A549 (cell line): ENCODE measurements at regions not wholly inside any gene's neighbourhood (a gene's known extent, or its start where the extent isn't known, plus 50 kb on each side); places are given as distances from the start of the nearest gene placed in this dataset.

Source experiments
- ATAC-seq, 2 experiments: fragments of 200-7000 bp in 1 of 2; fragments of >200 bp in 1 of 2; cut with Nextera tagmentation in 1 of 2; cut with Tn5 transposase in 1 of 2; 3 replicates each; pipeline versions ENCODE4 v1.8.0 to v1.9.1; 2018 to 2020; ENCODE audit warnings: mild to moderate bottlenecking in 1 of 2, moderate library complexity in 1 of 2
- CTCF ChIA-PET: fragments of 300-600 bp; sonication (Branson Sonifier 250); formaldehyde crosslinking; extraction: SDS; loops from one replicate; lab custom pipeline; 2021; ENCODE audit warnings: antibody characterized with exemption, inconsistent platforms; lab: Yijun Ruan, JAX
- POLR2A ChIA-PET: fragments of 350-600 bp; formaldehyde crosslinking; extraction: SDS; loops from one replicate; lab custom pipeline; 2021; ENCODE audit warnings: antibody characterized with exemption, inconsistent platforms; lab: Yijun Ruan, JAX
- DNase-seq, 2 experiments: peaks; one replicate each; pipeline versions ENCODE4 v3.0.0 to v3.0.0-alpha.2; 2011 to 2016; ENCODE audit warnings: low read depth in 1 of 2, low spot score in 1 of 2
- FAIRE-seq: peaks from 2 replicates; lab custom pipeline; 2011; peaks lifted over from hg19 to GRCh38; lab: Jason Lieb, UNC
- H3K27ac ChIP-seq, 2 experiments: fragments of >200 bp; sonication (Bioruptor Twin); formaldehyde crosslinking; 3 replicates each; pipeline ENCODE4 v1.5.1; 2016 to 2017
- H3K4me1 ChIP-seq: fragments of >200 bp; sonication (Bioruptor Twin); formaldehyde crosslinking; 3 replicates; pipeline ENCODE4 v1.6.1; 2016
- H3K4me2 ChIP-seq: fragments of >200 bp; sonication (Bioruptor Twin); formaldehyde crosslinking; 3 replicates; pipeline ENCODE4 v1.6.1; 2016
- H3K4me3 ChIP-seq: fragments of >200 bp; sonication (Bioruptor Twin); formaldehyde crosslinking; 3 replicates; pipeline ENCODE4 v1.5.1; 2016
- H3K9me3 ChIP-seq: fragments of >200 bp; sonication (Bioruptor Twin); formaldehyde crosslinking; 3 replicates; pipeline ENCODE4 v1.6.1; 2016
- CBX2 ChIP-seq: fragments of 200-600 bp; sonication (generic); IDR thresholded peaks from 2 replicates; pipeline ENCODE4 v1.6.1; 2016; ENCODE audit warnings: low read depth, mild to moderate bottlenecking, borderline replicate concordance
- CHD4 ChIP-seq: fragments of 200-600 bp; sonication (generic); IDR thresholded peaks from 2 replicates; pipeline ENCODE4 v1.6.1; 2016; ENCODE audit warnings: antibody characterized with exemption, mild to moderate bottlenecking, borderline replicate concordance
- EHF ChIP-seq: fragments of 250-450 bp; sonication (Bioruptor Pico); IDR thresholded peaks from 2 replicates; pipeline ENCODE4 v1.5.0; 2020; ENCODE audit warnings: mild to moderate bottlenecking
- EHMT2 ChIP-seq: fragments of 200-600 bp; sonication (generic); IDR thresholded peaks from 2 replicates; pipeline ENCODE4 v1.6.1; 2016; ENCODE audit warnings: antibody characterized with exemption, low read depth, mild to moderate bottlenecking, moderate library complexity
- ELK1 ChIP-seq: fragments of 150-350 bp; IDR thresholded peaks from 2 replicates; pipeline ENCODE4 v1.6.1; 2014; ENCODE audit warnings: low read depth, mild to moderate bottlenecking, low read length
- EP300 ChIP-seq, 2 experiments: fragments of >200 bp; sonication (Bioruptor Twin); formaldehyde crosslinking; IDR thresholded peaks; 2 replicates in 1 of 2; 3 replicates in 1 of 2; pipeline ENCODE4 v1.6.1; 2016 to 2017
- FOSB ChIP-seq: fragments of 250-450 bp; sonication (Bioruptor Pico); IDR thresholded peaks from 2 replicates; pipeline ENCODE4 v1.5.0; 2020; ENCODE audit warnings: mild to moderate bottlenecking, moderate library complexity
- HDAC2 ChIP-seq: fragments of 200-600 bp; sonication (generic); IDR thresholded peaks from 2 replicates; pipeline ENCODE4 v1.6.1; 2016
- JUN ChIP-seq, 2 experiments: fragments of >200 bp; sonication (Bioruptor Twin); formaldehyde crosslinking; IDR thresholded peaks; 2 replicates in 1 of 2; 3 replicates in 1 of 2; pipeline ENCODE4 v1.6.1; 2016 to 2017
- KDM1A ChIP-seq: fragments of 200-600 bp; sonication (generic); IDR thresholded peaks from 2 replicates; pipeline ENCODE4 v1.6.1; 2016; ENCODE audit warnings: low read depth, mild to moderate bottlenecking
- POLR2A ChIP-seq: IDR thresholded peaks from 2 replicates; pipeline ENCODE4 v1.6.1; 2012; ENCODE audit warnings: mild to moderate bottlenecking, low read length
- POLR2AphosphoS2 ChIP-seq: conservative IDR thresholded peaks from 2 replicates; pipeline ENCODE4 v1.6.1; 2012; ENCODE audit warnings: low read length, improper control_type of control experiment, inconsistent platforms
- RARB ChIP-seq: fragments of 250-450 bp; sonication (Bioruptor Pico); IDR thresholded peaks from 2 replicates; pipeline ENCODE4 v1.8.0; 2021; ENCODE audit warnings: mild to moderate bottlenecking, moderate library complexity
- REST ChIP-seq: fragments of 200-600 bp; sonication (generic); IDR thresholded peaks from 2 replicates; pipeline ENCODE4 v1.6.1; 2016; ENCODE audit warnings: antibody characterized with exemption, mild to moderate bottlenecking, moderate library complexity
- RFX5 ChIP-seq: fragments of 450-650 bp; IDR thresholded peaks from 2 replicates; pipeline ENCODE4 v1.7.1; 2014; ENCODE audit warnings: antibody characterized with exemption, mild to moderate bottlenecking, moderate library complexity
- WGBS: methylation state at CpG from one replicate; pipeline ENCODE4 v1.1.6; 2017; ENCODE audit errors: missing lambda C conversion rate; 5-methylcytosine and 5-hydroxymethylcytosine counted together
- TF ChIP-seq, protein P1 (sequence below): fragments of >200 bp; sonication (Bioruptor Twin); formaldehyde crosslinking; IDR thresholded peaks from 2 replicates; pipeline ENCODE4 v1.6.1; 2016
- TF ChIP-seq, protein P2 (sequence below): IDR thresholded peaks from 2 replicates; pipeline ENCODE4 v1.6.1; 2012
- TF ChIP-seq, protein P3 (sequence below): fragments of >200 bp; sonication (Bioruptor Twin); formaldehyde crosslinking; IDR thresholded peaks from 3 replicates; pipeline ENCODE4 v1.6.1; 2016
- TF ChIP-seq, protein P4 (sequence below): IDR thresholded peaks from 2 replicates; pipeline ENCODE4 v1.6.1; 2012
- TF ChIP-seq, protein P5 (sequence below): fragments of 250-450 bp; sonication (Bioruptor Pico); IDR thresholded peaks from 2 replicates; pipeline ENCODE4 v1.5.0; 2020; ENCODE audit warnings: low read depth, mild to moderate bottlenecking, moderate library complexity

DNA sequence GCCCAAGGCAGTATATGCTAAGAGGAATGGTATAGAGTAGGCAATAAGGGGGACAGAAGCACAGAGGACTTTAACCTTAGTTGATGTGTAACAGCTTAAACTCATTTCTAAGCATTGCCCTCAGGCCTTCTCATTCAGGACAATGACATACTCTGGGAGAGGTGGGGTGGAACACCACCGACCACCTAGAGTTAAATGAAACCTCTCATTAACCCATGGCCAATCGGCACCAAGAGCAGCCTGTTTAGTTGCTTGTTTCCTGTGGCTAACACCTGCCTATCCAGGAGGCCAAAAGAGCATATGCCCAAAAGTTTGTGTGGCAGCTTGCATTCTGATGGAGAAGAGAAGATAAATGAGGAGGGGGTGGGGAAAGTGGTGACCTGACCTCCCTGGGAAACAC is 50.0 kb downstream of the PABIR2 start:
- H3K9me3 ChIP-seq = no peaks in the 10 kb centered on the region
- ChIA-PET CTCF (interaction anchor here (1.6 kb wide), 1 partner anchor 226 kb away, joined by 5 read pairs; no protein-coding TSS in a partner anchor), POLR2A (no interaction called here)
- no peak for ATAC-seq
- H3K4me1 ChIP-seq = peaks cover 9% of the 10 kb centered on the region
- 47% methylated on average over 2 of the region's 2 CpGs for WGBS
- H3K27ac ChIP-seq = peak overlapping the region in 1 of 2 experiments; percentile 67; a peak in 3 of 6 replicates
- no peak overlapping the region for H3K4me2 ChIP-seq
- DNase-seq = no peak
- no peak for FAIRE-seq
- TF ChIP-seq EHF (CRISPR knock-in tag) (no peak), ELK1 (no peak), RARB (CRISPR knock-in tag) (no peak), JUN (IDR thresholded peaks at IDR 0.05) (no peak), REST (no peak), FOSB (no peak), RFX5 (no peak), EP300 (IDR thresholded peaks at IDR 0.05) (no peak), HDAC2 (no peak), KDM1A (no peak), POLR2A (no peak)
- TF ChIP-seq, protein P1, sequence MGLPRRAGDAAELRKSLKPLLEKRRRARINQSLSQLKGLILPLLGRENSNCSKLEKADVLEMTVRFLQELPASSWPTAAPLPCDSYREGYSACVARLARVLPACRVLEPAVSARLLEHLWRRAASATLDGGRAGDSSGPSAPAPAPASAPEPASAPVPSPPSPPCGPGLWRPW = no peak
- TF ChIP-seq, protein P2, sequence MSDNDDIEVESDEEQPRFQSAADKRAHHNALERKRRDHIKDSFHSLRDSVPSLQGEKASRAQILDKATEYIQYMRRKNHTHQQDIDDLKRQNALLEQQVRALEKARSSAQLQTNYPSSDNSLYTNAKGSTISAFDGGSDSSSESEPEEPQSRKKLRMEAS = no peak
- TF ChIP-seq, protein P3, sequence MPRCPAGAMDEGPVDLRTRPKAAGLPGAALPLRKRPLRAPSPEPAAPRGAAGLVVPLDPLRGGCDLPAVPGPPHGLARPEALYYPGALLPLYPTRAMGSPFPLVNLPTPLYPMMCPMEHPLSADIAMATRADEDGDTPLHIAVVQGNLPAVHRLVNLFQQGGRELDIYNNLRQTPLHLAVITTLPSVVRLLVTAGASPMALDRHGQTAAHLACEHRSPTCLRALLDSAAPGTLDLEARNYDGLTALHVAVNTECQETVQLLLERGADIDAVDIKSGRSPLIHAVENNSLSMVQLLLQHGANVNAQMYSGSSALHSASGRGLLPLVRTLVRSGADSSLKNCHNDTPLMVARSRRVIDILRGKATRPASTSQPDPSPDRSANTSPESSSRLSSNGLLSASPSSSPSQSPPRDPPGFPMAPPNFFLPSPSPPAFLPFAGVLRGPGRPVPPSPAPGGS = no peak
- H3K4me3 ChIP-seq = no peak overlapping the region

DNA sequence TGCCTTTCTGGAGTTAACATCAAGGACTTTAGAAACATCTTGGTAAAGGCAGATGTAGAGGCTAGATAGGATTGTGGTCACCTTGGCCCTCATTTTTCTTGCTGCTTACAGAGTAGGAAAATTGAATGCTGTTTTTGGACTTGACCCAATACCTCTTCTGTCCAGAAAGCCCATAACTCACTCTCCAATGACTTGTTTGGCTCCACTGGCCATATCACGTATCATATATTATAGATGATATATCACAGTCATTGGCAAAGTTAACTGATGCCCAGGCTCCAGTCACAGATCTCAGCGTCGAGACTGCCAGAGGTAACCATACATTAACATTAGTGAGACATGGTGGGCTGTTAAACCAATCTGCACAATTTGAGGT is 50.6 kb downstream of the PABIR2 start:
- TF ChIP-seq, protein P2 = no peak
- TF ChIP-seq CBX2 (no peak), CHD4 (no peak), EHMT2 (no peak), EHF (CRISPR knock-in tag) (no peak), POLR2AphosphoS2 (no peak), RARB (CRISPR knock-in tag) (no peak)
- TF ChIP-seq, protein P4, sequence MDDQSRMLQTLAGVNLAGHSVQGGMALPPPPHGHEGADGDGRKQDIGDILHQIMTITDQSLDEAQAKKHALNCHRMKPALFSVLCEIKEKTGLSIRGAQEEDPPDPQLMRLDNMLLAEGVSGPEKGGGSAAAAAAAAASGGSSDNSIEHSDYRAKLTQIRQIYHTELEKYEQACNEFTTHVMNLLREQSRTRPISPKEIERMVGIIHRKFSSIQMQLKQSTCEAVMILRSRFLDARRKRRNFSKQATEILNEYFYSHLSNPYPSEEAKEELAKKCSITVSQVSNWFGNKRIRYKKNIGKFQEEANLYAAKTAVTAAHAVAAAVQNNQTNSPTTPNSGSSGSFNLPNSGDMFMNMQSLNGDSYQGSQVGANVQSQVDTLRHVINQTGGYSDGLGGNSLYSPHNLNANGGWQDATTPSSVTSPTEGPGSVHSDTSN = no peak
- TF ChIP-seq, protein P5, sequence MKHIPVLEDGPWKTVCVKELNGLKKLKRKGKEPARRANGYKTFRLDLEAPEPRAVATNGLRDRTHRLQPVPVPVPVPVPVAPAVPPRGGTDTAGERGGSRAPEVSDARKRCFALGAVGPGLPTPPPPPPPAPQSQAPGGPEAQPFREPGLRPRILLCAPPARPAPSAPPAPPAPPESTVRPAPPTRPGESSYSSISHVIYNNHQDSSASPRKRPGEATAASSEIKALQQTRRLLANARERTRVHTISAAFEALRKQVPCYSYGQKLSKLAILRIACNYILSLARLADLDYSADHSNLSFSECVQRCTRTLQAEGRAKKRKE (CRISPR knock-in tag) = no peak
- Histone ChIP-seq H3K27ac (peak overlapping the region in 1 of 2 experiments; percentile 67; a peak in 2 of 6 replicates), H3K9me3 (no peaks in the 10 kb centered on the region), H3K4me1 (peaks cover 6% of the 10 kb centered on the region; the same call in 2 of the 3 replicates), H3K4me2 (no peak overlapping the region), H3K4me3 (no peak overlapping the region)
- ATAC-seq (no peak), FAIRE-seq (no peak), DNase-seq (no peak)
- WGBS = 97% methylated on average over 3 of the region's 3 CpGs
- ChIA-PET CTCF (interaction anchor here (1.2 kb wide), 1 partner anchor 263 kb away, joined by 4 read pairs; no protein-coding TSS in a partner anchor), POLR2A (no interaction called here)
